Activated B cell treated with CpG ODN at 0.5 μM for 24 hours (primary cell): ENCODE measurements at regions not wholly inside any gene's neighbourhood (a gene's known extent, or its start where the extent isn't known, plus 50 kb on each side); places are given as distances from the start of the nearest gene placed in this dataset.

Source experiments
- ATAC-seq: fragments of 200-7000 bp; cut with Tn5 transposase; one replicate; pipeline ENCODE4 v1.10.0; 2021; ENCODE audit warnings: low read depth, mild to moderate bottlenecking, moderate library complexity
- CTCF ChIA-PET: fragments of 350-600 bp; sonication (Branson Sonifier 250); formaldehyde crosslinking; loops from one replicate; lab custom pipeline; 2021; ENCODE audit warnings: antibody characterized with exemption; lab: Charles Lee
- POLR2A ChIA-PET: fragments of 350-600 bp; sonication (Branson Sonifier 250); formaldehyde crosslinking; loops from one replicate; lab custom pipeline; 2021; ENCODE audit warnings: antibody characterized with exemption; lab: Charles Lee
- DNase-seq: peaks from one replicate; pipeline ENCODE4 v3.0.0; 2022
- H3K27ac Mint-ChIP-seq: one replicate; pipeline ENCODE4 v1.8.0; 2020; ENCODE audit warnings: mixed read lengths
- H3K27me3 Mint-ChIP-seq: one replicate; pipeline ENCODE4 v1.8.0; 2021; ENCODE audit warnings: mixed read lengths
- H3K36me3 Mint-ChIP-seq: one replicate; pipeline ENCODE4 v1.8.0; 2021; ENCODE audit warnings: low read depth, mixed read lengths
- H3K4me1 Mint-ChIP-seq: one replicate; pipeline ENCODE4 v1.8.0; 2021; ENCODE audit warnings: mixed read lengths
- H3K4me3 Mint-ChIP-seq: one replicate; pipeline ENCODE4 v1.8.0; 2020; ENCODE audit warnings: mild to moderate bottlenecking, mixed read lengths
- H3K9me3 Mint-ChIP-seq: one replicate; pipeline ENCODE4 v1.8.0; 2020; ENCODE audit warnings: mixed read lengths
- CTCF ChIP-seq: fragments of 200-600 bp; IDR thresholded peaks from one replicate; pipeline ENCODE4 v1.8.0; 2022; ENCODE audit warnings: antibody characterized with exemption, mild to moderate bottlenecking
- intact Hi-C: fragments of 100-400 bp; cut with micrococcal nuclease; formaldehyde crosslinking; loops from one replicate; pipeline ENCODE4 v1.15.1; 2024

GRCh38 chr7:46152696-46153095 lies 231.6 kb upstream of the IGFBP3 start:
- Mint-ChIP-seq H3K27ac (no peak overlapping the region), H3K27me3 (no peaks in the 10 kb centered on the region), H3K36me3 (no peaks in the 10 kb centered on the region), H3K9me3 (no peaks in the 10 kb centered on the region), H3K4me3 (no peak overlapping the region), H3K4me1 (no peaks in the 10 kb centered on the region)
- no peak for TF ChIP-seq CTCF
- CTCF ChIA-PET = interaction anchor here (0.6 kb wide), 1 partner anchor 13 kb away, joined by 3 read pairs; no protein-coding TSS in a partner anchor
- DNase-seq (no peak), ATAC-seq (no peak)
- POLR2A ChIA-PET = no interaction called here
- intact Hi-C loops = no loop called here

GRCh38 chr7:46150721-46151120 lies 229.6 kb upstream of the IGFBP3 start:
- intact Hi-C loops = no loop called here
- Mint-ChIP-seq H3K36me3 (no peaks in the 10 kb centered on the region), H3K4me3 (no peak overlapping the region), H3K27ac (no peak overlapping the region), H3K27me3 (no peaks in the 10 kb centered on the region), H3K9me3 (no peaks in the 10 kb centered on the region), H3K4me1 (no peaks in the 10 kb centered on the region)
- ChIA-PET POLR2A (no interaction called here), CTCF (no interaction called here)
- no peak for ATAC-seq
- no peak for TF ChIP-seq CTCF
- DNase-seq = no peak

GRCh38 chr7:46150202-46150601 lies 229.1 kb upstream of the IGFBP3 start:
- Mint-ChIP-seq H3K27me3 (no peaks in the 10 kb centered on the region), H3K36me3 (no peaks in the 10 kb centered on the region), H3K27ac (no peak overlapping the region), H3K9me3 (no peaks in the 10 kb centered on the region), H3K4me3 (no peak overlapping the region), H3K4me1 (no peaks in the 10 kb centered on the region)
- intact Hi-C loops = no loop called here
- TF ChIP-seq CTCF = no peak
- CTCF ChIA-PET = no interaction called here
- DNase-seq (no peak), ATAC-seq (no peak)
- POLR2A ChIA-PET = no interaction called here

- Mint-ChIP-seq H3K4me3 (no peak overlapping the region), H3K27ac (no peak overlapping the region), H3K9me3 (no peaks in the 10 kb centered on the region), H3K4me1 (no peaks in the 10 kb centered on the region), H3K36me3 (no peaks in the 10 kb centered on the region), H3K27me3 (no peaks in the 10 kb centered on the region)
- ChIA-PET POLR2A (no interaction called here), CTCF (no interaction called here)
- TF ChIP-seq CTCF = no peak
- DNase-seq (no peak), ATAC-seq (no peak)
- intact Hi-C loops = no loop called here
Measured at GRCh38 chr7:46147871-46148270, 226.8 kb upstream of the IGFBP3 start.

GRCh38 chr7:46146454-46147255 lies 225.6 kb upstream of the IGFBP3 start:
- Mint-ChIP-seq H3K9me3 (no peaks in the 10 kb centered on the region), H3K4me1 (no peaks in the 10 kb centered on the region), H3K36me3 (no peaks in the 10 kb centered on the region), H3K27me3 (no peaks in the 10 kb centered on the region), H3K4me3 (no peak overlapping the region), H3K27ac (no peak overlapping the region)
- CTCF ChIA-PET = no interaction called here
- DNase-seq = no peak
- POLR2A ChIA-PET = no interaction called here
- intact Hi-C loops = no loop called here
- ATAC-seq = no peak
- no peak for TF ChIP-seq CTCF
